HG02610 (cell line): ENCODE measurements at regions not wholly inside any gene's neighbourhood (a gene's known extent, or its start where the extent isn't known, plus 50 kb on each side); places are given as distances from the start of the nearest gene placed in this dataset.

Source experiments
- ATAC-seq: cut with Tn5 transposase; IDR thresholded peaks from one replicate; pipeline ENCODE4 v1.9.1; 2021; ENCODE audit warnings: mild to moderate bottlenecking, moderate library complexity; ENCODE audit not compliant: unreplicated experiment

DNA sequence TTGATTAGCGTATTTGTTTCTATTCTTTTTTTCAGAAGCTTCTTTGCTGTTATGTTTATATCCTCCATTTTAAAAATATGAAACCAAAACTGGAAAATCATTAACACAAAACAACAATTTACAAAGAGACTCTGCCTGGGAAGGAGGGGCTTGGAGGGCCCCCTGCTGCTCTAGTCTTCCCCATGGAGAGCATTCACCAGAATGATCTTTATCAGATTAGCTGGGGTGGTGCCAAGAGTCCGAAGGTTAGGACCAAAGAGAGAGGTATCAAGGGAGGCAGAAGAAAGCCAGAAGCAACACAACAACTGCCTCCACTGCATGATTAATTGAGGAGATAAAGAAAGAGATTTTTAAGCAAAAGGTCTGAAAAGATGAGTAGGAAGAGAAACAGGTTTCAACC lies 218.6 kb downstream of the IRS1 start:
- ATAC-seq: no peak

DNA sequence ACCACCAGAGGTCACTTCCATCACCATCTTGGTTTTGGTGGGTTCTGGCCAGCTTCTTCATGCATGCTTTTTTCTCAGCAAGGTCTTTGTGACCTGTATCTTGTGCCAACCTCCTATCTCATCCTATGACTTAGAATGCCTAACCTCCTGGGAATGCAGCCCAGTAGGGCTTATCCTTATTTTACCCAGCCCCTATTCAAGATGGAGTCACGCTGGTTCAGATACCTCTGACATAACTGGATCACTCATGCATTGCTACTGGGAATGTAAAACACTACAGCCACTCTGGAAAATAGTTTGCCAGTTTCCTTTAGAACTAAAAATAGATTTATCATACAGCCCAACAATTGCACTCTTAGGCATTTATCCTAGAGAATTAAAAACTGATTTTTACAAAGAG lies 219.2 kb downstream of the IRS1 start:
- no peak for ATAC-seq

DNA sequence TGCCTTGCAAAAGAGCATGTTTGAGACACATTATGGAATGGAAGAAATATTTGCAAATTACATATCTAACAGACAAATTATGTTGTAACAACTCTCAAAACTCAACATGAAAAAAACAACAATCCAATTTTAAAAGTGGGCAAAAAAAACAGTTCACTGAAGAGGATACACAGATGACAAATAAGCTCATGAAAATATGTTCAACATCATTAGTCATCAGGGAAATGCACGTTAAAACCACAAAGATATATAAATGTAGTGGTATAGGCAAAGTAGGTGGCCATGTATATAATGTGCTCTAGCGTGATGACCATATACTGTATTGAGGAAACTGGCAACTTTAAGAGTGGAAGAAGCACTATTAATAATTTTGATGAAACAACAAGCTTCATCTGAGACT lies 220.1 kb downstream of the IRS1 start:
- ATAC-seq: no peak

DNA sequence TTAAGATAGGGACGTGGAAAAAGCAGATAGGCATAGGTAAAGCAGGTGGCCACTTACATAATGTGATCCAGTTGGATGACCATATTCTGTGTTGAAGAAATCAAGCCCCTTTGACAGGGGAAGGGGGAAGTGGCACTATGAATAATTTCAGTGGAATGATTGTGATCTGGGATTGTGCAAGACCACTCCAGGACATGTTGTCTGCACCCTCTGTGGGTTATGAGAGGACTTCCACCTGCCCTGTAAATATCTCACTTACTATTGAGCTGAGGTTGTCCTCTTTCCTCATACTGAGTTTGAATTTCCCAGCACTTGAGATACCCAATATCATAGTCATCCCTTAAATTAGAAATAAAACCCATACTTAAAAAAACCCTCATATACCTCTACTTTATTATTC lies 220.7 kb downstream of the IRS1 start:
- no peak for ATAC-seq

DNA sequence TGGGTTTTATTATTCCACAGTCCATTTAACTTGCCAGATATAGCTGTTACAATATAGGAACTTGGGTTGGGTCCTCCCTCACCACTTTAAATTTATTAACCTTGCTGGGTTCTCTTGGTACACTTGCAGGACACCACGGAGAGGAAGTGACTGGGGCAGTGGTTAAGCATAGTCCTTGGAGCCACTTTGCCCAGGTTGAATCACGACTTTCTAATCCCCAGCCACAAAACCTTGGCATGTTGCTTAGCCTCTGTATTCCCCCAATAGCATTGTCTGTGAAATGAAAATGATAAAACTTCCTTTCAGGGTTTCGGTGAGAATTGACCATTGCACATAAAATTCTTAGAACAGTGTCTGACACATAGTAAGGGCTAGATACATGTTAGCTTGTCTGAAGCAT lies 221.2 kb downstream of the IRS1 start:
- ATAC-seq: no peak

DNA sequence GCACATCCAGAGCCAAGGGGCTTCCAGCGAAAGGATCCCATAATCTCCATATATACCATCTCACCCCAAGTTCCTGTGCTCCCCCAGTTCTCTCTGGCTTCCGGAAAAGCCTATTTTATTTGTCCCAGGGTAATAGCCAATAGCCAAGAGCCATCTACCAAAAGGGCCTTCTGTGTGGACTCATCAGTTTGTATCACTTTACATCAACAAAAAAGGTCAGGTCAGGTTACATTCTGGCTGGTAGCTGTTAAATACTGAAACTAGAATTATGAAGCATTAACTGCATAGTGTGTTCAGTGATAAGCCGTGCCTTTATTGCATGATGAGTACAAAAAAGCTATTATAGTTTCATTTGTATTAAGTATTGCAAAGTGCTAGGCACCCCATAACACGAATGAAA lies 223.7 kb downstream of the IRS1 start:
- ATAC-seq: no peak

DNA sequence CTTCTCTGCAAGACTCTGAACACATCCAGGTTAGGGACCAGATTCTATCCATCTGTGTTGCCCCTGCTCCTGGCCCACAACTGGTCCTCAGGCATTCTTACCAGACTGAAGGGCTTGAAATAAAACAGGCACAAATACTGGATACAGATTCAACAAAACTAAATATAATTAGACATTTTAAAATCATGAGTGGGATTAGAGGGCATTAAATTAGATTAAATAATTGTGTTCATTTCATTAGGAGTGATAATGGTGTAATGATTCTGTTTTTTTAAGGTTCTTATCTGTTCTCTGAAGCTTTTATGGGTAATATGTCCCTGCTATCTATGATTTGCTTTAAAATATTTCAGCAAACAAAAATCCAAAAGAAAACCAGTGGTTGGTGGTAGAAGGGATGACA lies 226.5 kb downstream of the IRS1 start:
- no peak for ATAC-seq

DNA sequence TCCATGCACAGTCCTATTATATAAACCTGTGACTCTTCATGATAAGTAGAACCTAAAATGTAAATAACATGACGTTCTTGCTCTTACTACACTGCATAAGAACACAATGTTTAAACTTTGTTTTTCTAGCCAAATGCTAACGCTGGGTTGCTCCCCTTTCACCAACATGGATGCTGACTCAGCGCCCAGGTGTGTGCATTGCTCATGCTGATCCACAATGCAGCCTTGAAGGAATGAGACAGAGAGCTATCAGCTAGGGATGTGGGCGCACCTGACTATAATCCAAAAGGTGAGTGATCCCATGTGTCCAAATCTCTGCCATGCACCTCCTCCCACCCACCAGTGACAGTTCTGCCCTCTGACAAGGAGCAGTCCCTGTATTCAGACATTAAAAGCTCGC lies 235.0 kb downstream of the IRS1 start:
- no peak for ATAC-seq

DNA sequence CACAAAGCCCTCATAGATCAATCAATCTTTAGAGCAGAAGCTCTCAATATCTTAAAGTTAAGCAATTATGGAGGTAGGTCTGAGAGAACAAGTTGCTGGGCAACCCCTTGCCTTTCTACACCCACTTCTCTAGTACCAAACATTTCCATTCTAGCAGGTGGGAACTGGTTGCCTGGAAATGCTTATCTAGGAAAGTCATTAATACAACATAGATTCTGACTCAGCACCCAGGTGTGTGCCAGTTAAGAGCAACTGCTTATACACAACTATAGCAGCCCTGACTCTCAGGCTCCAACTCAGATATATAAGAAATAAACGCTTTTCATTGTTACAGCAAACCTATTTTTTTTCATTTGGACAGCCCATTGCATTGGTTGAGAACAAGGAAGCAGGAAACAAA lies 237.7 kb downstream of the IRS1 start:
- no peak for ATAC-seq

DNA sequence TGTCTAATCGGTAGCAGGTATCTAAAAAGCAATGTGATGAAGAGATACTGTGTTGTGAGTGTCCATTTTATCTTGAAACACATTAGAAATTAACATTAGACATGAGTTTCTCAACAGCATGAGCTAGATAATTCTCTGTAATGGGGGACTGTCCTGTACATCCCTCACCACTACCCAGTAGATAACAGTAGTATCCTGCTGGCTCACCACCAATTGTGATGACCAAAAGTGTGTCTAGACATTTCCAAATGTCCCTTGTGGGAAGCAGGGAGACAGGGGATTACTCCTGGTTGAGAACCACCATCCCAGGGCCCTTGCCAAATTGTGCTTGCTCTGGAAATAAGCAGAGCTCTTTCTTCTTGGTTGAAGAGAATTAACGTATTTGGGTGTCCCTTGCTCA lies 239.3 kb downstream of the IRS1 start:
- no peak for ATAC-seq

DNA sequence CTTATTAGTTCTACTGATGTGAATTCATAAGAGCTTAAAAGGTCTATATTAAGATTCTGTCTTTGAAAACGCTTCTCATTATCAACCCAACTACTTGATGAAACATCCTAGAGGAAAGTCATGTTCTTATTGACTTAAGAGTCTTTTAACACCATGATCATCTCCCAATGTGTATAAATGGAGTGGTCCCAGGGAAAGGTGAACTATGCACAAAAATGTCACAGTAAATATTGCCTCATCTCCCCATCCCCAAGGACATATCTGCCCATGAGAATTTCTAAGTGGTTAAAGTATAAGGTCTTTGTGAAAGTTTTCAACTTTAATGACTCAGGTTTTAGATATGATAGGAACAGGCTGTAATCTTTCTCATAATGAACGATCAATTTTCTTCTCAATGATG lies 240.1 kb downstream of the IRS1 start:
- ATAC-seq: no peak

DNA sequence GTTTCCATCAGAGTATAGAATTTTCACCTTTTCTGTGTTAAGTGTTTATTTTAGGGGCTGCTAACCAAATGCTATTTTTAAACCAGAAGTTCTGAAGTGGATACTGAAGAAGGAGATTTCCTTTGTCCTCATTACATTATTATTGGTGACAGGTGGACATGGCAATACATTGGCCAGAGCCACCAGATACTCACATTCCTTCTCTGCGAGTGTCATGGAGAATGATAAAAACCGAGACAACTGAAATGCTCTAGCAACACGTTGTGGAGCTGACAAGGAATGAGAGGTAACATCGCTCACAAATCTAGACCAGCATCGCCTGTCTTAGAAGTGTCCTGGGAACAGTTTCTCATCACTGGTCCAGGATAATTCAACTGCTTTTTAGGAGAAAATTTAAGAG lies 241.2 kb downstream of the IRS1 start:
- ATAC-seq: no peak

DNA sequence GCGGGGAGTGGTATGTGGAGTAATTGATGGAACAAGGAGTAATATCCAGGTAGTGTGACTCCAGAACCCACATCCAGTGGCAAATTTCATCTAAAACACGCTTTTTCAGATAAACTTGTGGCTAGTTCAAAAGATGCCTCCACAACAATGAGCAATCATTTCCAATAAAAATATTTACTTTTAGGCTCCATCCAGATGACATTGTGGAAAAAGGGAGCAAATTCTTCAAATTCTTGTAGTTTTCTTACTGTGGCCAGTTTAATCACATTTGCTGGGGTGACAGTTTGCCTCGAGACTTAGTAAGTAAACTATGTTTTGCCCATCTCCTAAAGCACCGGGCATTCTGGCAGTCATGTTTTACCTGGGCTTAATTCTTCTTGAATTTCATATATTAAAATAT lies 243.6 kb downstream of the IRS1 start:
- no peak for ATAC-seq

DNA sequence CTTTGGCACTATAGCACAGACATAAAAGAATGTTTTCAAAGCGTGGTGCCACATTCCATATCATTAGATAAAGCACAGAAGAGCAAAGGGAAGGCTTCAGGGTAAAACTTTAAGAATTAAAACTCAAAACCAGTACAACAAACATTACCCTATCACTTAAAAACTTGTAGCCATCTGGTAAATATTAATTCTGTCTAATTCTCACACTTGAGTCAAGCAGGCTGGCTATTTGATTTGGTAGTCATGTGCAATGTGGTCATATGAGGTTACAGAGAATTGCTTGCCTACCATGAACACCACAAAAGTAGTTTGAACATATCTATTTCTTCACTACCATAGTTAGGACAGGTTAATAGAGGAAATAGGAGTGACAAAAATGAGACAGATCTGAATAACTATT lies 244.9 kb downstream of the IRS1 start:
- ATAC-seq: no peak

DNA sequence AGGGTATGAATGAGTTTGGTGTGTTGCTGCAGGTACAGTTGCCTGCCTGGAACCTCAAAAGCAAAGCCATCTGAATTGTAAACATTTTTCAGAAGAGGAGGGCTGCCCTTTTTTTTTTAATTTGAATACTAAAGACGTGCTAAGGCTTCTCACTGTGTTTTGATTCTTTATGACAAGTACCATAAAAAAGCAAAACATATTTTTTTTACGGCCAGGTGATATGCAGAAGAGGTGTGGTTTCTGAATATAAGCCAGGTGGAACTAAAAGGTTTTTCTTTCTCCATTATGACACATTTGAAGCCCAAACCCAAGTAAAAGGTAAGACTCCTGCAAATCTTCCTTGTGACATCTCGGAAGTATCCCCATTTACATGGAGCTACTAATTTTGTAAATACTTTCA lies 246.3 kb downstream of the IRS1 start:
- no peak for ATAC-seq

DNA sequence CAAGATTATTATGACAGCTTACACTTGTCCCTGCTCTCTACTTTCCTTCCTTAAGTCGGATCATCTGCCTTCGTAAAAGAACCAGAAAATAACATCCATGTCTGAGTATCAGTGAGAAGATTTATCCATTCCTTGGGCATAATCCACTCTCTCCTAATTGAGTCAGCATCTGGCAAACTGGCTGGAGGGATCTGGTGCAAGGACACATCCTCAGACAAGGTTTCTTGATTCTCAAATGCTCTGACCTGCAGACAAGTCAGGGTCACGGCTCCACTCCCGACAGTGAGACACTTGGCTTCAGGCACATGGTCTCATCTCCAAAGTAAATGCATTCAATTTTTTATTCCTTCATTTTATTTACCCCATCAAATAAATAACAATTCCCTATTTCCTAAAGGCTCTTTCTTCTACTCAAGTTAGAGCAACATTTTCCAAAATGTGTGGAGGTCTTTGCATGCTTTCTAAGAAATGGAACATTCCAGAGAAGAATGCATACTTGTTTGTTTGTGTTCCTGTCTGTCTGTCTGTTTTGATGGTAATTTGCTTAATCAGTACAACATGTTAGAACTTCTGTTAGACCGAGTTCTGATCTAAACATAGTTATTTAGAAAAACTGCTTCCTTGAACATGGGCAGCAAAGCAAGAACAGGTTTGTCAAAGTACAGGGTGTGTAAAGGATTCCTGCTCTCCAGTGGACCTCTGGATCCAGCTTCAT lies 246.9 kb downstream of the IRS1 start:
- no peak for ATAC-seq

DNA sequence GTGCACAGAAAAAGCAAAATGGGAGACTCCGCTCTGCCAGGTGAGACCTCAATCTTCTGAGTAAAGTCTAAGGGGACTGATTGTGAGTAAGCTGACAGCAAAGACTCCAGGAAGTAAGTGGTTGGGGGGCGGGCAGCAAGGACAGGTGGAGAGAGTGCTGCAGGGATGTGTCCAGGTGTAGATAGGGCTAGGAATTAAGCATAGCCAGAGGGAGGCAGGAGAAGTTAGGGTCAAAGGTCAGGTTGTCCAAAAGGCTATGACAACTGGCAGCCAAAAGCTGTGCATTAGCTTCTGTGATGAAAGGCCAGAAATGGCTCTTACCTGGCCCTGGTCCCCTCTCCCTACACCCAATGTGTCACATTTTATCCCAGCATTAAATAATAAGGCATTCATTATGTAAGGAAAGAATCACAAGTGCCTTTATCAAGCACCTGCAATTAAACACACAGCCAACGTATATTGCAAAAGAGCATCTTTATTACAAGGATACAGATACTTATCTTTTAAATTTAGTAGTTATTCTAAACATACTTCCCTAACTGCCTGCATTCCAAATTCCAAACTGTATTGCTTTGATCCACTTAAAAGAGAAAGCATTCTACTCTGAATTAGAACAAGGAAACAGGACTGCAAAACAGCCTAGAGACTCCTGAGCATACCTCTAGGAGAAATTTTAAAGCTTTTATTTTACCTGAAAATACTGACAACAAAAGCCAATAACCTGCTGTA lies 247.9 kb downstream of the IRS1 start:
- no peak for ATAC-seq

DNA sequence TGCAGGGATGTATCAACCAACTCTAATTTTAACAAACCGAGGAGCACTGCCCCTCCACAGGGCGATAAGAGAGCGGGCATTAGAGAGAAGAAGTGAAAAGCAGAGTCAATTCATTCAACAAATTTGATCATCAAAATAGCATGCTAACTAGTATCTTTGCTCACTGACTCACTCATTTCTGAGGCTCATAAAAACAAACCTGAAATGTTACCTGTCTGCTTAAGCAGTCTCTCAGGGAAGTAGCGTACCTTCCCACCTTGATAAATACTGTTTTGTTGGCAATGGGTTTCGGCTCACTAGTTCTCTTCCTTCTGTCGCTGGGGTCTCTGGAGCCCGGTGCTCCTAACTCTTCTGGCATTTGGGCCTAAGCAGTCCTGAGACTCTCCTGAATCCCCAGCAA lies 248.8 kb downstream of the IRS1 start:
- ATAC-seq: no peak

DNA sequence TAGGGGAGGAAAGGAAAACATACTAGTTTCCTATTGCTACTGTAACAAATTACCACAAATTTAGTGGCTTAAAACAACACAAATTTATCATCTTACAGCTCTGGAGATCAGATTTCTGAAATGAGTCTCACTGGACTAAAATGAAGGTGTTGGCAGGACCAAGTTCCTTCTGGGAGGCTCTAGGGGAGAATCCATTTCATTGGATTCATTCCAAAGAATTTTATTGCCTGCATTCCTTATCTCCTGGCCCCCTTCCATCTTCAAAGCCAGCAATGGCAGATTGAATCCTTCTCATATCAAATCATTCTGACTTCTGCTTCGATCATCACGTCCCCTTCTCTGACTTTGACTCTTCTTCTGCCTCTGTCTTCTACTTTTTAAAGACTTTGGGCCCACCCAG lies 250.9 kb downstream of the IRS1 start:
- no peak for ATAC-seq

DNA sequence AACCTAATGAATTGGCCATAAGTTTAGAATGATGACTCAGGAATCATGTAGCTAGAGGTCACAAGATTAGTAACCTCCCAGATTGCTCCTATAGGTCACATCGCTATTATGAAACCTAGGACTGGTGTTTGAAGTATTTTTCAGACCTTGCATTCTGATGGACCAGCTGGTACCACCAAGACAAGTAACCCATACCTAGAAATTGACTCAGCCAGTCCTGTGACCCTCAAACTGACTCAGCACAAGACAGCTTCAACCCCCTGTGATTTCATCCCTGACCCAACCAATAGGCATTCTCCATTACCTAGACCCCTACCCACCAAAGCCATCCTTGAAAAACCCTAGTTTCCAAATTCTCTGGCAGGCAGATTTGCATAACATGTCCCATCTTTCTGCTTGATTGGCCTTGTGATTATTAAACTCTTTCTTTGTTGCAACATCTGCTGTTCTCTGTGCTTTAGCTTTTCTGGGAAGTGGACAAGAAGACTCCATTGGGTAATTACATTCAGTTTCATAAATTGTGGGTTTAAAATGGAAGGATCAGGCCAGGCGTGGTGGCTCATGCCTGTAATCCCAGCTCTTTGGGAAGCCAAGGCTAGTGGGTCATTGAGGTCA lies 254.9 kb downstream of the IRS1 start:
- ATAC-seq: no peak

DNA sequence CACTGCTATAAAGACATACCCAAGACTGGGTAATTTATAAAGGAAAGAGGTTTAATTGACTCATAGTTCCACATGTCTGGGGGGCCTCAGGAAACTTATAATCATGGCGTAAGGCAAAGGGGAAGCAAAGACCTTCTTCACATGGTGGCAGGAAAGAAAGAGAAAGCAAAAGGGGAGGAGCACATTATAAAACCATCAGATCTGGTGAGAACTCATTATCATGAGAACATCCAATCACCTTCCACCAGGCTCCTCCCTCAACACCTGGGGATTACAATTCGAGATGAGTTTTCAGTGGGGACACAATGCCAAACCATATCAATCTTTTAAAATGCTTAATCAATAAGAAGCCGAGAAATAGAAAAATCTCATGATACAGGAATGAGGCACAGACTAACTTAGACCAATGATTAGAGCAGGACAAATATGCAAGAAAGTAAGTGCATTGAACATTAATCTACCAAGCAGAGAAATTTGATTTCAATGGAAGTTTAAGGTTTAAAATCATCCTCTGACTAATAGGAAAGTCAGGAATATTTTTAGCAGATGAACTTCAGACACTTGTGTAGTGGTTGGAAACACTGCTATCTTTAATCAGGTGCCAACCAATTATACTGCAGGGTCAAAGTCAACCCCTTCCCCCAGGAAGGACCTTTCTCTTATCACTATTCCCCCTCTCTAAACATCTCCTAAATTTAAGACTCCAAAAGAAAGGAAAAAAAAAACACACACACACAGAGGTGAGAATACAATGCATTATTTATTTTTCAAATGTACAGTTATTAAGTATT lies 259.2 kb downstream of the IRS1 start:
- no peak for ATAC-seq

DNA sequence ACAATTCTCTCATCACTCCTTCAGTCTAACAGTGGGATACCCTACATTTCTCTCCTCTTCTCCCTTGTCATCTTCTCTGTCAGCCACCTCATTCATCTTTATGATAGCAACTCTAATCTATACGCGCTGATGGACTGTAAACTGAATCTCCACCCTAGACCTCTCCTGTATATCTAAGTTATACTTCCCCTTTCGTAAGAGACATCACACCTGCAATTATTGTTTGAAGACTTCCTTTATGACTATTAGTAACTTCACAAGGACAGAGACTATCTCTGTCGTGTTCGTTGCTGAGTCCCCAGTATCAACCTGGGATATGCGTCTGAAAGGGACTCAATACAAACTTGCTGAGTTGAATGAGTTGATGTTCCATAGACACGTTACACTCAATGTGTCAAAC lies 263.2 kb downstream of the IRS1 start:
- no peak for ATAC-seq
